ENCODE measurements at regions not wholly inside any gene's neighbourhood (a gene's known extent, or its start where the extent isn't known, plus 50 kb on each side); places are given as distances from the start of the nearest gene placed in this dataset.

DNA sequence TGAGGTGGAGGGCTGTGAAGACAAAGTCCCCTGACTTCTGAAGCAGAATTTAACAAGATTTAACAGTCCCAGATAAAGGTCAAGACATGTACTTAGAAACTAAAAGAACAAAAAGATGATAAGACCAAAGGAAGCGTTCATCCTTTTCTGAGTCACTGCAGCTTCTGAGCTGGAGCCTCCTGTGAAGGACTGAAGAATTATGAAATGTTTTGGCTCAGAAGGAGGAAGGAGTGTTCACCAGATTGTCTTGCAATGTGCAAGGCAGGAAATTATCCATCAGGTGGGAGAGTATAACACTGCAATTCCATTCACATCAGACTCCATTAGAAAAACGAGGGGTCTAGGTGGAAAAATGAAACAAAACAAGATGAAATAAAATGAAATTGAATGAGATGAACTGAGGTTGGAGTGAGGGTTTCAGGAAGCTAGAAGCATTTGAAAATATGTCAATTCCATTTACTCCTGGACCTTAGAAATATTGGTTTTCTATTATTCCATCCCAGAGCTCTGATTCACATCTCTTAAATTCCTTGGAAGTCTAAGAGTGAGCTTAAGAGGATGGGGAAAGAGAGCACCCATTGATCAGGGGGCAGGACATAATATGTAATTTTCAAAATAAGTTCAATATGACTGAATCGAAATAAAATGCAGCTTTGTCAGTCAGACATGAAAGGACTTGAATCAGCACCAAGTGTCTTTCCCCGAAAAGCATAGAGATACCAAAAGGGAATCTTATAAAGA is 186.1 kb upstream of the LNX1 start:
- H3K4me1 Mint-ChIP-seq: no peaks in the 10 kb centered on the region
- H3K4me2 ChIP-seq: no peak overlapping the region
- TF ChIP-seq, protein P1, sequence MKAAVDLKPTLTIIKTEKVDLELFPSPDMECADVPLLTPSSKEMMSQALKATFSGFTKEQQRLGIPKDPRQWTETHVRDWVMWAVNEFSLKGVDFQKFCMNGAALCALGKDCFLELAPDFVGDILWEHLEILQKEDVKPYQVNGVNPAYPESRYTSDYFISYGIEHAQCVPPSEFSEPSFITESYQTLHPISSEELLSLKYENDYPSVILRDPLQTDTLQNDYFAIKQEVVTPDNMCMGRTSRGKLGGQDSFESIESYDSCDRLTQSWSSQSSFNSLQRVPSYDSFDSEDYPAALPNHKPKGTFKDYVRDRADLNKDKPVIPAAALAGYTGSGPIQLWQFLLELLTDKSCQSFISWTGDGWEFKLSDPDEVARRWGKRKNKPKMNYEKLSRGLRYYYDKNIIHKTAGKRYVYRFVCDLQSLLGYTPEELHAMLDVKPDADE (IDR thresholded peaks at IDR 0.05): no peak
- TF ChIP-seq EZH2 (IDR thresholded peaks at IDR 0.05; ENCODE audit: low read depth, unreplicated experiment) (no peak), POLR2AphosphoS5 (IDR thresholded peaks at IDR 0.05; ENCODE audit: low read depth) (no peak), STAT1 (IDR thresholded peaks at IDR 0.05; ENCODE audit: unreplicated experiment) (no peak), EZH2phosphoT487 (IDR thresholded peaks at IDR 0.05; ENCODE audit: unreplicated experiment) (no peak), ZNF114 (CRISPR knock-in tag; IDR thresholded peaks at IDR 0.05) (no peak), CREB1 (CRISPR knock-in tag; IDR thresholded peaks at IDR 0.05; ENCODE audit: low read depth) (no peak), NANOG (IDR thresholded peaks at IDR 0.05; ENCODE audit: borderline replicate concordance) (no peak), ZNF331 (CRISPR knock-in tag; IDR thresholded peaks at IDR 0.05; ENCODE audit: low read depth) (no peak), JUNB (IDR thresholded peaks at IDR 0.05; ENCODE audit: unreplicated experiment) (no peak)
- TF ChIP-seq, protein P2, sequence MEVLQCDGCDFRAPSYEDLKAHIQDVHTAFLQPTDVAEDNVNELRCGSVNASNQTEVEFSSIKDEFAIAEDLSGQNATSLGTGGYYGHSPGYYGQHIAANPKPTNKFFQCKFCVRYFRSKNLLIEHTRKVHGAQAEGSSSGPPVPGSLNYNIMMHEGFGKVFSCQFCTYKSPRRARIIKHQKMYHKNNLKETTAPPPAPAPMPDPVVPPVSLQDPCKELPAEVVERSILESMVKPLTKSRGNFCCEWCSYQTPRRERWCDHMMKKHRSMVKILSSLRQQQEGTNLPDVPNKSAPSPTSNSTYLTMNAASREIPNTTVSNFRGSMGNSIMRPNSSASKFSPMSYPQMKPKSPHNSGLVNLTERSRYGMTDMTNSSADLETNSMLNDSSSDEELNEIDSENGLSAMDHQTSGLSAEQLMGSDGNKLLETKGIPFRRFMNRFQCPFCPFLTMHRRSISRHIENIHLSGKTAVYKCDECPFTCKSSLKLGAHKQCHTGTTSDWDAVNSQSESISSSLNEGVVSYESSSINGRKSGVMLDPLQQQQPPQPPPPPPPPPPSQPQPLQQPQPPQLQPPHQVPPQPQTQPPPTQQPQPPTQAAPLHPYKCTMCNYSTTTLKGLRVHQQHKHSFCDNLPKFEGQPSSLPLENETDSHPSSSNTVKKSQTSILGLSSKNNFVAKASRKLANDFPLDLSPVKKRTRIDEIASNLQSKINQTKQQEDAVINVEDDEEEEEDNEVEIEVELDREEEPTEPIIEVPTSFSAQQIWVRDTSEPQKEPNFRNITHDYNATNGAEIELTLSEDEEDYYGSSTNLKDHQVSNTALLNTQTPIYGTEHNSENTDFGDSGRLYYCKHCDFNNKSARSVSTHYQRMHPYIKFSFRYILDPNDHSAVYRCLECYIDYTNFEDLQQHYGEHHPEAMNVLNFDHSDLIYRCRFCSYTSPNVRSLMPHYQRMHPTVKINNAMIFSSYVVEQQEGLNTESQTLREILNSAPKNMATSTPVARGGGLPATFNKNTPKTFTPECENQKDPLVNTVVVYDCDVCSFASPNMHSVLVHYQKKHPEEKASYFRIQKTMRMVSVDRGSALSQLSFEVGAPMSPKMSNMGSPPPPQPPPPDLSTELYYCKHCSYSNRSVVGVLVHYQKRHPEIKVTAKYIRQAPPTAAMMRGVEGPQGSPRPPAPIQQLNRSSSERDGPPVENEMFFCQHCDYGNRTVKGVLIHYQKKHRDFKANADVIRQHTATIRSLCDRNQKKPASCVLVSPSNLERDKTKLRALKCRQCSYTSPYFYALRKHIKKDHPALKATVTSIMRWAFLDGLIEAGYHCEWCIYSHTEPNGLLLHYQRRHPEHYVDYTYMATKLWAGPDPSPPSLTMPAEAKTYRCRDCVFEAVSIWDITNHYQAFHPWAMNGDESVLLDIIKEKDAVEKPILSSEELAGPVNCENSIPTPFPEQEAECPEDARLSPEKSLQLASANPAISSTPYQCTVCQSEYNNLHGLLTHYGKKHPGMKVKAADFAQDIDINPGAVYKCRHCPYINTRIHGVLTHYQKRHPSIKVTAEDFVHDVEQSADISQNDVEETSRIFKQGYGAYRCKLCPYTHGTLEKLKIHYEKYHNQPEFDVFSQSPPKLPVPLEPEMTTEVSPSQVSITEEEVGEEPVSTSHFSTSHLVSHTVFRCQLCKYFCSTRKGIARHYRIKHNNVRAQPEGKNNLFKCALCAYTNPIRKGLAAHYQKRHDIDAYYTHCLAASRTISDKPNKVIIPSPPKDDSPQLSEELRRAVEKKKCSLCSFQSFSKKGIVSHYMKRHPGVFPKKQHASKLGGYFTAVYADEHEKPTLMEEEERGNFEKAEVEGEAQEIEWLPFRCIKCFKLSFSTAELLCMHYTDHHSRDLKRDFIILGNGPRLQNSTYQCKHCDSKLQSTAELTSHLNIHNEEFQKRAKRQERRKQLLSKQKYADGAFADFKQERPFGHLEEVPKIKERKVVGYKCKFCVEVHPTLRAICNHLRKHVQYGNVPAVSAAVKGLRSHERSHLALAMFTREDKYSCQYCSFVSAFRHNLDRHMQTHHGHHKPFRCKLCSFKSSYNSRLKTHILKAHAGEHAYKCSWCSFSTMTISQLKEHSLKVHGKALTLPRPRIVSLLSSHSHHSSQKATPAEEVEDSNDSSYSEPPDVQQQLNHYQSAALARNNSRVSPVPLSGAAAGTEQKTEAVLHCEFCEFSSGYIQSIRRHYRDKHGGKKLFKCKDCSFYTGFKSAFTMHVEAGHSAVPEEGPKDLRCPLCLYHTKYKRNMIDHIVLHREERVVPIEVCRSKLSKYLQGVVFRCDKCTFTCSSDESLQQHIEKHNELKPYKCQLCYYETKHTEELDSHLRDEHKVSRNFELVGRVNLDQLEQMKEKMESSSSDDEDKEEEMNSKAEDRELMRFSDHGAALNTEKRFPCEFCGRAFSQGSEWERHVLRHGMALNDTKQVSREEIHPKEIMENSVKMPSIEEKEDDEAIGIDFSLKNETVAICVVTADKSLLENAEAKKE (CRISPR knock-in tag; IDR thresholded peaks at IDR 0.05): no peak
- TF ChIP-seq, protein P3, sequence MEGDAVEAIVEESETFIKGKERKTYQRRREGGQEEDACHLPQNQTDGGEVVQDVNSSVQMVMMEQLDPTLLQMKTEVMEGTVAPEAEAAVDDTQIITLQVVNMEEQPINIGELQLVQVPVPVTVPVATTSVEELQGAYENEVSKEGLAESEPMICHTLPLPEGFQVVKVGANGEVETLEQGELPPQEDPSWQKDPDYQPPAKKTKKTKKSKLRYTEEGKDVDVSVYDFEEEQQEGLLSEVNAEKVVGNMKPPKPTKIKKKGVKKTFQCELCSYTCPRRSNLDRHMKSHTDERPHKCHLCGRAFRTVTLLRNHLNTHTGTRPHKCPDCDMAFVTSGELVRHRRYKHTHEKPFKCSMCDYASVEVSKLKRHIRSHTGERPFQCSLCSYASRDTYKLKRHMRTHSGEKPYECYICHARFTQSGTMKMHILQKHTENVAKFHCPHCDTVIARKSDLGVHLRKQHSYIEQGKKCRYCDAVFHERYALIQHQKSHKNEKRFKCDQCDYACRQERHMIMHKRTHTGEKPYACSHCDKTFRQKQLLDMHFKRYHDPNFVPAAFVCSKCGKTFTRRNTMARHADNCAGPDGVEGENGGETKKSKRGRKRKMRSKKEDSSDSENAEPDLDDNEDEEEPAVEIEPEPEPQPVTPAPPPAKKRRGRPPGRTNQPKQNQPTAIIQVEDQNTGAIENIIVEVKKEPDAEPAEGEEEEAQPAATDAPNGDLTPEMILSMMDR (conservative IDR thresholded peaks at IDR 0.05; ENCODE audit: low read depth in 2 of 2): no peak
- TF ChIP-seq, protein P4, sequence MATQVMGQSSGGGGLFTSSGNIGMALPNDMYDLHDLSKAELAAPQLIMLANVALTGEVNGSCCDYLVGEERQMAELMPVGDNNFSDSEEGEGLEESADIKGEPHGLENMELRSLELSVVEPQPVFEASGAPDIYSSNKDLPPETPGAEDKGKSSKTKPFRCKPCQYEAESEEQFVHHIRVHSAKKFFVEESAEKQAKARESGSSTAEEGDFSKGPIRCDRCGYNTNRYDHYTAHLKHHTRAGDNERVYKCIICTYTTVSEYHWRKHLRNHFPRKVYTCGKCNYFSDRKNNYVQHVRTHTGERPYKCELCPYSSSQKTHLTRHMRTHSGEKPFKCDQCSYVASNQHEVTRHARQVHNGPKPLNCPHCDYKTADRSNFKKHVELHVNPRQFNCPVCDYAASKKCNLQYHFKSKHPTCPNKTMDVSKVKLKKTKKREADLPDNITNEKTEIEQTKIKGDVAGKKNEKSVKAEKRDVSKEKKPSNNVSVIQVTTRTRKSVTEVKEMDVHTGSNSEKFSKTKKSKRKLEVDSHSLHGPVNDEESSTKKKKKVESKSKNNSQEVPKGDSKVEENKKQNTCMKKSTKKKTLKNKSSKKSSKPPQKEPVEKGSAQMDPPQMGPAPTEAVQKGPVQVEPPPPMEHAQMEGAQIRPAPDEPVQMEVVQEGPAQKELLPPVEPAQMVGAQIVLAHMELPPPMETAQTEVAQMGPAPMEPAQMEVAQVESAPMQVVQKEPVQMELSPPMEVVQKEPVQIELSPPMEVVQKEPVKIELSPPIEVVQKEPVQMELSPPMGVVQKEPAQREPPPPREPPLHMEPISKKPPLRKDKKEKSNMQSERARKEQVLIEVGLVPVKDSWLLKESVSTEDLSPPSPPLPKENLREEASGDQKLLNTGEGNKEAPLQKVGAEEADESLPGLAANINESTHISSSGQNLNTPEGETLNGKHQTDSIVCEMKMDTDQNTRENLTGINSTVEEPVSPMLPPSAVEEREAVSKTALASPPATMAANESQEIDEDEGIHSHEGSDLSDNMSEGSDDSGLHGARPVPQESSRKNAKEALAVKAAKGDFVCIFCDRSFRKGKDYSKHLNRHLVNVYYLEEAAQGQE (IDR thresholded peaks at IDR 0.05; ENCODE audit: unreplicated experiment): no peak
- H3K27me3 ChIP-seq (ENCODE audit: insufficient read depth): no peaks in the 10 kb centered on the region
- H4K20me1 ChIP-seq (replicated peaks; ENCODE audit: insufficient read depth): no peaks in the 10 kb centered on the region
- H3K9me2 ChIP-seq (ENCODE audit: insufficient read depth): no peaks in the 10 kb centered on the region; the same call in 1 of the 2 replicates
- no peaks in the 10 kb centered on the region for H3K79me2 ChIP-seq (replicated peaks; ENCODE audit: insufficient read depth)
- no peaks in the 10 kb centered on the region for H3K4me1 ChIP-seq (ENCODE audit: insufficient read depth)
- no peak overlapping the region for H3K4me3 ChIP-seq
- H3F3A ChIP-seq (replicated peaks; ENCODE audit: low read depth): no peaks in the 10 kb centered on the region
- no peaks in the 10 kb centered on the region for H3K36me3 Mint-ChIP-seq (ENCODE audit: low read depth)
- DNase-seq (ENCODE audit: low spot score): no peak
- H3K27ac Mint-ChIP-seq: no peak overlapping the region
- no peaks in the 10 kb centered on the region for H3K36me3 ChIP-seq (ENCODE audit: insufficient read depth)
- H3K27me3 Mint-ChIP-seq (ENCODE audit: insufficient read depth, low read depth, poor library complexity): no peaks in the 10 kb centered on the region
- H3K4me3 Mint-ChIP-seq: no peak overlapping the region
- no peaks in the 10 kb centered on the region for H3K9me3 Mint-ChIP-seq
- H2AFZ ChIP-seq: no peak overlapping the region
- no peak for ATAC-seq
- H3K27ac ChIP-seq (ENCODE audit: low read depth): no peak overlapping the region

Data from GM23338 (cell line).